AG09309 (cell line): ENCODE measurements at regions not wholly inside any gene's neighbourhood (a gene's known extent, or its start where the extent isn't known, plus 50 kb on each side); places are given as distances from the start of the nearest gene placed in this dataset.

Experiments
- DNase-seq: peaks from one replicate; pipeline ENCODE4 v3.0.0-alpha.2; 2010; ENCODE audit warnings: low read depth
- H3K4me3 ChIP-seq: 2 replicates; pipeline ENCODE4 v1.5.1; 2011; ENCODE audit warnings: mild to moderate bottlenecking, low read depth, low read length, moderate library complexity; ENCODE audit not compliant: control insufficient read depth
- TF ChIP-seq, protein P1 (sequence below): IDR thresholded peaks from 2 replicates; pipeline ENCODE4 v1.5.1; 2011; ENCODE audit warnings: mild to moderate bottlenecking, low read depth, low read length, inconsistent platforms; ENCODE audit not compliant: insufficient read depth, control insufficient read depth; ENCODE audit errors: missing control alignments

DNA sequence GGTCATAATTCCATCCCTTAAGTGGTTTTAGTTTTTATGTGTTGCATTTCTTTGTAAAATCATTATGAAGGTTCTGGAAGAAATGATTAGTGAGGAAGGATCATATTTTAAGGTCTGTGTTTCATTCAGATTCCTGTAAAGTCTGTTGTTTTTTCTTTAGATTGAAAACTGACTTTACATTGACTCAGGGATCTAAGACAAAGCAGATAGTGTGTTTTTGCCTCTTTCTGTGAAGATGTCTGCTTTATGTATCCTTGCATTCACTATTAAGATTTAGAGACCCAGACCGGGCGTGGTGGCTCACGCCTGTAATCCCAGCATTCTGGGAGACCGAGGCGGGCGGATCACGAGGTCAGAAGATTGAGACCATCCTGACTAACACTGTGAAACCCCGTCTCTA, 225.7 kb downstream of the SAMD5 start:
- H3K4me3 ChIP-seq, result no peak overlapping the region
- TF ChIP-seq, protein P1, sequence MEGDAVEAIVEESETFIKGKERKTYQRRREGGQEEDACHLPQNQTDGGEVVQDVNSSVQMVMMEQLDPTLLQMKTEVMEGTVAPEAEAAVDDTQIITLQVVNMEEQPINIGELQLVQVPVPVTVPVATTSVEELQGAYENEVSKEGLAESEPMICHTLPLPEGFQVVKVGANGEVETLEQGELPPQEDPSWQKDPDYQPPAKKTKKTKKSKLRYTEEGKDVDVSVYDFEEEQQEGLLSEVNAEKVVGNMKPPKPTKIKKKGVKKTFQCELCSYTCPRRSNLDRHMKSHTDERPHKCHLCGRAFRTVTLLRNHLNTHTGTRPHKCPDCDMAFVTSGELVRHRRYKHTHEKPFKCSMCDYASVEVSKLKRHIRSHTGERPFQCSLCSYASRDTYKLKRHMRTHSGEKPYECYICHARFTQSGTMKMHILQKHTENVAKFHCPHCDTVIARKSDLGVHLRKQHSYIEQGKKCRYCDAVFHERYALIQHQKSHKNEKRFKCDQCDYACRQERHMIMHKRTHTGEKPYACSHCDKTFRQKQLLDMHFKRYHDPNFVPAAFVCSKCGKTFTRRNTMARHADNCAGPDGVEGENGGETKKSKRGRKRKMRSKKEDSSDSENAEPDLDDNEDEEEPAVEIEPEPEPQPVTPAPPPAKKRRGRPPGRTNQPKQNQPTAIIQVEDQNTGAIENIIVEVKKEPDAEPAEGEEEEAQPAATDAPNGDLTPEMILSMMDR, result no peak
- no peak for DNase-seq

DNA sequence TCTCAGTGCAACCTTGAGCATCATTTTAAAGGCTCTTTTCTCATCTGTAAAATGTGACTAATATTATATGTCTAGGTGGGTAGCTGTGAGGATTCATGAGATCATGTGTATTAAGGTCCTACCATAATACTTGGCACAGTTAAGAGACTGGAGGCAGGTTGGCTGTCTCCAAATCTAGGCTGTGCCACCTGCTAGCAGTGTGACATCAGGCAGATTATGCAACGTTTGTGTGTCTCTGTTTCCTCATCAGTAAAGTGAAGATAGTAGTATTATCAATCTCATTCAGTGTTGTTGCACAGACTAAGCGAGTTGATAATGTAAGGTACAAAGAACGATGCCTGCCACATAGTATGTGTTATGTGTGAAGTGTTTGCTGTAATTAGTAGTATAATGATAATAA, 227.4 kb downstream of the SAMD5 start:
- no peak for DNase-seq
- H3K4me3 ChIP-seq, result no peak overlapping the region
- TF ChIP-seq, protein P1, result no peak

DNA sequence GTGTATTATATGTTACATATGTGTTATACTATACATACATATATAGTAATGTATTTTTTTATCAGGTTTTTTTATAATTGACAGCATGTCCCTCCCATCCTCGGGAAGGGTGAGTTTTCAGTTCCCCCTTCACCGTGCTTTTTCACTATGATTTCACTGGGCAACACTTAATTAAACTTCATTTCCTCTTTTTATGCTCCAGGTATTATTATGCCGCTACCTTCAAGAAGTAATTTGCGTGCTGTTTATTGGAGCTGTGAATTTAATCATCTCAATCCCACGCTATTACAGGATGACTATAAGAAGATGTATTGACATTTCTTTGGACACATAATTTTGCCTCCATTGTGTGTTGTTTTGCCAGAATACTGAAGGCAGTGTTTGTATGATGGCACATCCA, 228.6 kb downstream of the SAMD5 start:
- no peak for DNase-seq
- H3K4me3 ChIP-seq, result no peak overlapping the region
- TF ChIP-seq, protein P1, result no peak

DNA sequence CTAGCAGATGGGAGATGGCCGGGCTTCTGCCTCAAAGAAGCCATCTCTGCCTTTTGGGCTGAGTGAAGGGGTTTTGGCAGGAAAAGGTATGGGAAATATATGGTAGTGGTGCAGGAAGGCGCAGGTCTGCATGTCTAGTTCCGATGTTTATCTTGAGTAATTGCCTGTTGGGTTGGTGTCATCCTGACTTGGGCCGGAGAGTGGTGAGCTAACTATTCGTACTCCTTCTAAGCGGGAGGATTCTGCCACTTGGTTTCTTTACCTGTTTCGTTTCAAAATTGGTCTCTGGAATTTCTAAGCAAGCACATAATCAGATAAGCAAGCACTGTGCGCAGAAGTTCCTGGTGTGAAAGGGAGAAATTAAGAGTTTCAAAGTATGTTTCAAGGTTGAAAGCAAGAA, 229.6 kb downstream of the SAMD5 start:
- H3K4me3 ChIP-seq, result no peak overlapping the region
- TF ChIP-seq, protein P1, result no peak
- DNase-seq, result no peak

DNA sequence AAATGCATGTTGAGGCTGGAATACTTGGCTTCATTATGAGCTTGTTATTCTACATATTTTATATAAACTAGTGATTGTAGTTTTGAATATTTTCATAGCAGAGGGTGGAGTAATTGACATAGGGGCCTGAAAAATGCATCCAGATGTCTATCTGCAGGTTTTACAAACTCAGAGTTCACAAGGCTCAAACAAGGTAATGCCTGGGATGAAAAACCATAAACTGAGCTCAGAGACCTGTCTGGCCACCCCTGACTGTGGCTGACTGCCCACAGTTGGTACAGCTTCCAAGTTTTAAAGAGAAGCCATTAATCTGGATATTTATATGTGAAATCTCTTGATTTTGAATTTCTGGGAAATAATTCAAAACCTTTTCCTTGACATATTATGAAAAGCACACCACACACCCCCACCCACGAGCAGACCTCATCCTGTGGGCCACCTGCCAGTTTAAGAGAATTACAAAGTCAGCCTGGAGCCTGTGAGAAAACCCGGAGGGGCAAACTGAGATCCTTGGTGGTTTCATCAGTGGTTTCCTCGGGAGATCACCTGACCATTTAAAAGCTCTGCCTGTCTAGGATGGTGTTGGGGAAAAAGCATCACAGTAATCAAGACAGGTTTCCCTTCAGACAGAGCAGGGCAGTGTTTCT, 230.1 kb downstream of the SAMD5 start:
- DNase-seq, result peak; percentile 27
- TF ChIP-seq, protein P1, result no peak

DNA sequence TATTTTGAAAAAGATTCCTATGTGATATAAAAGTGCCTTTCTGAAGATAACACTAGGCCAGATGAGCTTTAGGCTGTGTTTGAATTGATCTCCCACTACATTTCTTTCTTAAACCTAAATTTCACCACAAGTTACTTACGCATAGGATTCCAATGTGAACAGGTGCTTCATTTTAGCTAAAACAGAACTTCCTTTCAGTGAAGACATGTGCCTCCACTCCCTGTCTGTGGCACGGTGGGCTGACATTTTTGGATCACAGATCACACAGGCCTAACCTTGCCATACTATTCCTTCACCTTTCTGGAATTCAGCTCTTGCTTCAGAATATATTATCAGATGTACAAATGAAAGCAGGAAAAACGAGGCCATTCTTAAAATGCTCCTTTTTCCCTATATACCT, 231.8 kb downstream of the SAMD5 start:
- no peak overlapping the region for H3K4me3 ChIP-seq
- TF ChIP-seq, protein P1, result no peak
- no peak for DNase-seq

More for the DNA sequence above, 230.1 kb downstream of the SAMD5 start:
- no peak overlapping the region for H3K4me3 ChIP-seq

DNA sequence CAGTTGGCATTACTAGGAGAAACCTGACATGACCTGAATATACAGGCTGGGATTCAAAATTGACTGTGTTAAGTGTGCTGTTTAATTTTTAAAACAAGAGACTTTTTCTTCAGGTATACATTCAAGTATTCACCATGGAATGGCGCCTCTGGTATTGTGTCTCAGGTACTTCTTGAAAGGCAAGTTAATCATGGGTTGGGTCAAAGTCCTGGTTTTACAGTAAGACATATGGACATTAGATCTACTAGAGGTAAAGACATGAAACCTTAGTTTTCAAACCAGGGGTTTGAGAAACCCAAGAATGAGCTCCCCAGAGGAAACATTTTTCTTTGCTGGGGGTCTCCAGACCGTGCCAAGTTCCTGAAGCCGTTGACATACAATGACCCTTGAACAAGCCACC, 232.4 kb downstream of the SAMD5 start:
- no peak overlapping the region for H3K4me3 ChIP-seq
- DNase-seq, result no peak
- TF ChIP-seq, protein P1, result no peak
